Testis (tissue), 2 donors: ENCODE measurements at regions not wholly inside any gene's neighbourhood (a gene's known extent, or its start where the extent isn't known, plus 50 kb on each side); places are given as distances from the start of the nearest gene placed in this dataset.

ENCODE experiments used
- DNase-seq: peaks from one replicate; pipeline ENCODE4 v3.0.0-alpha.2; 2019
- H3K27ac ChIP-seq, 2 donors: fragments of 200-600 bp; sonication (generic); one replicate each; pipeline ENCODE4 v1.5.1; 2019
- H3K27me3 ChIP-seq: fragments of 200-600 bp; sonication (generic); one replicate; pipeline ENCODE4 v1.5.1; 2019
- H3K36me3 ChIP-seq: fragments of 200-600 bp; sonication (generic); one replicate; pipeline ENCODE4 v1.5.1; 2017; ENCODE audit warnings: low read depth; ENCODE audit errors: missing control alignments
- H3K4me1 ChIP-seq: fragments of 200-600 bp; sonication (generic); one replicate; pipeline ENCODE4 v1.5.1; 2019
- H3K4me3 ChIP-seq, 2 donors: fragments of 200-600 bp; sonication (generic); one replicate each; pipeline ENCODE4 v1.5.1; 2017 to 2019
- H3K9me3 ChIP-seq: fragments of 200-600 bp; sonication (generic); one replicate; pipeline ENCODE4 v1.5.1; 2017
- CTCF ChIP-seq, 3 experiments: fragments of 450-650 bp in 2 of 3; fragments of 200-600 bp in 1 of 3; sonication (generic) in 1 of 3; IDR thresholded peaks; one replicate each; pipeline ENCODE4 v1.5.1; 2016 to 2019; ENCODE audit warnings: antibody characterized with exemption in 3 of 3, mild to moderate bottlenecking in 2 of 3, moderate library complexity in 1 of 3
- POLR2A ChIP-seq: fragments of 450-650 bp; IDR thresholded peaks from one replicate; pipeline ENCODE4 v1.6.1; 2017; ENCODE audit warnings: antibody characterized with exemption, mild to moderate bottlenecking, moderate library complexity
- WGBS, 2 donors: methylation state at CpG; one replicate each; pipeline ENCODE4 v1.1.5; 2018; 5-methylcytosine and 5-hydroxymethylcytosine counted together
- intact Hi-C: fragments of 100-400 bp; cut with DNase I; formaldehyde crosslinking; loops from one replicate; pipeline ENCODE4 v1.15.1; 2023; ENCODE audit warnings: low total_unique reads

GRCh38 chr22:22785316-22786065 is 102.1 kb upstream of the IGLL5 start:
- H3K9me3 ChIP-seq, result no peaks in the 10 kb centered on the region
- WGBS, 2 donors, result 83 to 85% methylated on average over 11 to 13 of the region's 13 CpGs

GRCh38 chr22:22786301-22787115 is 101.1 kb upstream of the IGLL5 start:
- intact Hi-C loops, result no loop called here
- Histone ChIP-seq H3K27me3 (no peaks in the 10 kb centered on the region), H3K4me3 (no peak overlapping the region), H3K27ac (no peak overlapping the region), H3K4me1 (no peaks in the 10 kb centered on the region), H3K9me3 (no peaks in the 10 kb centered on the region), H3K36me3 (no peaks in the 10 kb centered on the region)
- 87% methylated on average over 12 to 18 of the region's 18 CpGs for WGBS, 2 donors
- no peak for DNase-seq
- TF ChIP-seq CTCF (IDR thresholded peaks at IDR 0.05), result no peak
- TF ChIP-seq POLR2A, result no peak

More at GRCh38 chr22:22785316-22786065, 102.1 kb upstream of the IGLL5 start:
- TF ChIP-seq POLR2A (no peak), CTCF (IDR thresholded peaks at IDR 0.05) (no peak)
- no peak overlapping the region for H3K27ac ChIP-seq
- DNase-seq, result no peak
- H3K4me3 ChIP-seq, result no peak overlapping the region
- H3K4me1 ChIP-seq, result no peaks in the 10 kb centered on the region
- intact Hi-C loops, result no loop called here
- H3K36me3 ChIP-seq, result no peaks in the 10 kb centered on the region
- H3K27me3 ChIP-seq, result no peaks in the 10 kb centered on the region

- no peak for DNase-seq
- intact Hi-C loops, result no loop called here
- 93 to 97% methylated on average over 6 of the region's 6 CpGs for whole genome bisulfite sequencing, 2 donors
Observed at GRCh38 chr22:22787151-22787550, 100.5 kb upstream of the IGLL5 start.

GRCh38 chr22:22787786-22788459 is 99.7 kb upstream of the IGLL5 start:
- H3K27me3 ChIP-seq, result no peaks in the 10 kb centered on the region
- DNase-seq, result peak; percentile 77
- WGBS, 2 donors, result 62 to 77% methylated on average over 9 of the region's 9 CpGs
- no peaks in the 10 kb centered on the region for H3K36me3 ChIP-seq
- H3K4me1 ChIP-seq, result no peaks in the 10 kb centered on the region
- peak; percentile 40 to 61 (median 57) for TF ChIP-seq CTCF (IDR thresholded peaks at IDR 0.05)
- no peak for TF ChIP-seq POLR2A
- H3K27ac ChIP-seq, result no peak overlapping the region
- intact Hi-C loops, result no loop called here
- H3K9me3 ChIP-seq, result no peaks in the 10 kb centered on the region
- no peak overlapping the region for H3K4me3 ChIP-seq

More at GRCh38 chr22:22787151-22787550, 100.5 kb upstream of the IGLL5 start:
- Histone ChIP-seq H3K27ac (no peak overlapping the region), H3K4me1 (no peaks in the 10 kb centered on the region), H3K9me3 (no peaks in the 10 kb centered on the region), H3K27me3 (no peaks in the 10 kb centered on the region), H3K36me3 (no peaks in the 10 kb centered on the region), H3K4me3 (no peak overlapping the region)
- no peak for TF ChIP-seq CTCF (IDR thresholded peaks at IDR 0.05)
- no peak for TF ChIP-seq POLR2A
